H1 (cell line): ENCODE measurements at regions not wholly inside any gene's neighbourhood (a gene's known extent, or its start where the extent isn't known, plus 50 kb on each side); places are given as distances from the start of the nearest gene placed in this dataset.

ENCODE experiments used
- CEBPB ChIP-seq: IDR thresholded peaks from 2 replicates; pipeline ENCODE4 v1.6.1; 2012; ENCODE audit warnings: low read depth, low read length
- MAFK ChIP-seq: IDR thresholded peaks from 2 replicates; pipeline ENCODE4 v1.6.1; 2012; ENCODE audit warnings: low read depth, mild to moderate bottlenecking, improper control_type of control experiment, low read length
- POLR2A ChIP-seq, 2 experiments: IDR thresholded peaks; 1 replicate in 1 of 2; 2 replicates in 1 of 2; pipeline ENCODE4 v1.6.1; 2011; ENCODE audit warnings: low read depth in 2 of 2, low read length in 2 of 2, mild to moderate bottlenecking in 2 of 2; ENCODE audit errors: control extremely low read depth in 1 of 2
- RFX5 ChIP-seq: IDR thresholded peaks from 2 replicates; pipeline ENCODE4 v1.6.1; 2011; ENCODE audit warnings: low read depth, low read length, improper control_type of control experiment, borderline replicate concordance
- SP1 ChIP-seq: IDR thresholded peaks from 2 replicates; pipeline ENCODE4 v1.6.1; 2011; ENCODE audit warnings: low read depth, low read length
- SP4 ChIP-seq: IDR thresholded peaks from 2 replicates; pipeline ENCODE4 v1.6.1; 2012; ENCODE audit warnings: low read length, inconsistent platforms
- TAF1 ChIP-seq: IDR thresholded peaks from 2 replicates; pipeline ENCODE4 v1.6.1; 2011; ENCODE audit warnings: mild to moderate bottlenecking, low read depth, low read length
- ZNF274 ChIP-seq: IDR thresholded peaks from 2 replicates; pipeline ENCODE4 v1.7.0; 2012; ENCODE audit warnings: low read length, borderline replicate concordance; ENCODE audit errors: extremely low read depth
- TF ChIP-seq, protein P1 (sequence below): IDR thresholded peaks from 2 replicates; pipeline ENCODE4 v1.6.1; 2012; ENCODE audit warnings: low read length, inconsistent platforms
- TF ChIP-seq, protein P2 (sequence below), 3 experiments: IDR thresholded peaks; 1 replicate in 2 of 3; 2 replicates in 1 of 3; pipeline versions ENCODE4 v1.5.1 to v1.6.1; 2011; ENCODE audit warnings: low read length in 3 of 3, mild to moderate bottlenecking in 3 of 3, inconsistent platforms in 2 of 3, low read depth in 1 of 3, moderate library complexity in 1 of 3; ENCODE audit not compliant: insufficient read depth in 1 of 3; ENCODE audit errors: control extremely low read depth in 1 of 3
- TF ChIP-seq, protein P3 (sequence below): IDR thresholded peaks from 2 replicates; pipeline ENCODE4 v1.6.1; 2011; ENCODE audit warnings: low read length, improper control_type of control experiment

DNA sequence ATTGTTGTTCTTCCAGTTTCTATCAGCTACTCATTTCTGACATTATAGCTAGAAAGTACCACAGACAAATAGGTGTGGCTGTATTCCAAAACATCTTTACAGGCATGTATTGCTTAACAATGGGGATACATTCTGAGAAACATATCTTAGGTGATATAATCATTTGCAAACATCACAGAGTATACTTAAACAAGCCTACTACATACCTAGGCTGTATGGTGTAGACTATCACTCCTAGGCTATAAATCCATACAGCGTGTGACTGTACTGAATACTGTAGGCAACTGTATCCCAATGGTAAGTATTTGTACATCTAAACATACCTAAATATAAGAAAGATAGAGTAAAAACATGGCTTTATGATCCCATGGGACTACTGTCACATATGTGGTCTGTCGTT lies 231.8 kb downstream of the ETS1 start:
- no peak for TF ChIP-seq CEBPB
- TF ChIP-seq, protein P1, sequence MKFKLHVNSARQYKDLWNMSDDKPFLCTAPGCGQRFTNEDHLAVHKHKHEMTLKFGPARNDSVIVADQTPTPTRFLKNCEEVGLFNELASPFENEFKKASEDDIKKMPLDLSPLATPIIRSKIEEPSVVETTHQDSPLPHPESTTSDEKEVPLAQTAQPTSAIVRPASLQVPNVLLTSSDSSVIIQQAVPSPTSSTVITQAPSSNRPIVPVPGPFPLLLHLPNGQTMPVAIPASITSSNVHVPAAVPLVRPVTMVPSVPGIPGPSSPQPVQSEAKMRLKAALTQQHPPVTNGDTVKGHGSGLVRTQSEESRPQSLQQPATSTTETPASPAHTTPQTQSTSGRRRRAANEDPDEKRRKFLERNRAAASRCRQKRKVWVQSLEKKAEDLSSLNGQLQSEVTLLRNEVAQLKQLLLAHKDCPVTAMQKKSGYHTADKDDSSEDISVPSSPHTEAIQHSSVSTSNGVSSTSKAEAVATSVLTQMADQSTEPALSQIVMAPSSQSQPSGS = no peak
- TF ChIP-seq SP4 = no peak
- TF ChIP-seq, protein P2, sequence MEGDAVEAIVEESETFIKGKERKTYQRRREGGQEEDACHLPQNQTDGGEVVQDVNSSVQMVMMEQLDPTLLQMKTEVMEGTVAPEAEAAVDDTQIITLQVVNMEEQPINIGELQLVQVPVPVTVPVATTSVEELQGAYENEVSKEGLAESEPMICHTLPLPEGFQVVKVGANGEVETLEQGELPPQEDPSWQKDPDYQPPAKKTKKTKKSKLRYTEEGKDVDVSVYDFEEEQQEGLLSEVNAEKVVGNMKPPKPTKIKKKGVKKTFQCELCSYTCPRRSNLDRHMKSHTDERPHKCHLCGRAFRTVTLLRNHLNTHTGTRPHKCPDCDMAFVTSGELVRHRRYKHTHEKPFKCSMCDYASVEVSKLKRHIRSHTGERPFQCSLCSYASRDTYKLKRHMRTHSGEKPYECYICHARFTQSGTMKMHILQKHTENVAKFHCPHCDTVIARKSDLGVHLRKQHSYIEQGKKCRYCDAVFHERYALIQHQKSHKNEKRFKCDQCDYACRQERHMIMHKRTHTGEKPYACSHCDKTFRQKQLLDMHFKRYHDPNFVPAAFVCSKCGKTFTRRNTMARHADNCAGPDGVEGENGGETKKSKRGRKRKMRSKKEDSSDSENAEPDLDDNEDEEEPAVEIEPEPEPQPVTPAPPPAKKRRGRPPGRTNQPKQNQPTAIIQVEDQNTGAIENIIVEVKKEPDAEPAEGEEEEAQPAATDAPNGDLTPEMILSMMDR (IDR thresholded peaks at IDR 0.05; ENCODE audit: control extremely low read depth in 1 of 3, insufficient read depth in 1 of 3, low read depth in 1 of 3, low read length in 3 of 3) = no peak
- TF ChIP-seq POLR2A (IDR thresholded peaks at IDR 0.05; ENCODE audit: control extremely low read depth in 1 of 2, low read depth in 2 of 2, low read length in 2 of 2) = no peak
- TF ChIP-seq RFX5 = no peak
- no peak for TF ChIP-seq SP1
- TF ChIP-seq, protein P3, sequence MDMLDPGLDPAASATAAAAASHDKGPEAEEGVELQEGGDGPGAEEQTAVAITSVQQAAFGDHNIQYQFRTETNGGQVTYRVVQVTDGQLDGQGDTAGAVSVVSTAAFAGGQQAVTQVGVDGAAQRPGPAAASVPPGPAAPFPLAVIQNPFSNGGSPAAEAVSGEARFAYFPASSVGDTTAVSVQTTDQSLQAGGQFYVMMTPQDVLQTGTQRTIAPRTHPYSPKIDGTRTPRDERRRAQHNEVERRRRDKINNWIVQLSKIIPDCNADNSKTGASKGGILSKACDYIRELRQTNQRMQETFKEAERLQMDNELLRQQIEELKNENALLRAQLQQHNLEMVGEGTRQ = no peak
- TF ChIP-seq TAF1 = no peak
- no peak for TF ChIP-seq MAFK
- TF ChIP-seq ZNF274 = no peak
